Mesenchymal stem cell (in vitro differentiated cells and primary cell): ENCODE measurements at regions not wholly inside any gene's neighbourhood (a gene's known extent, or its start where the extent isn't known, plus 50 kb on each side); places are given as distances from the start of the nearest gene placed in this dataset.

ENCODE experiments used
- DNase-seq: peaks from one replicate; pipeline ENCODE4 v3.0.0-alpha.2; 2013
- H2AFZ ChIP-seq: one replicate; pipeline ENCODE4 v1.6.1; 2013; ENCODE audit warnings: low read depth, mild to moderate bottlenecking, control low read depth, inconsistent platforms, low read length, moderate library complexity
- H2AK5ac ChIP-seq: 2 replicates; pipeline ENCODE4 v1.6.1; 2013; ENCODE audit warnings: low read length, moderate library complexity, mild to moderate bottlenecking, inconsistent platforms; ENCODE audit not compliant: severe bottlenecking
- H2BK120ac ChIP-seq: one replicate; pipeline ENCODE4 v1.6.1; 2013; ENCODE audit warnings: low read depth, mild to moderate bottlenecking, inconsistent platforms, low read length, moderate library complexity
- H2BK12ac ChIP-seq, 2 experiments: one replicate each; pipeline ENCODE4 v1.6.1; 2013; ENCODE audit warnings: inconsistent platforms in 2 of 2, low read length in 2 of 2, mild to moderate bottlenecking in 2 of 2, moderate library complexity in 2 of 2, control low read depth in 1 of 2
- H2BK15ac ChIP-seq: one replicate; pipeline ENCODE4 v1.6.1; 2013; ENCODE audit warnings: mild to moderate bottlenecking, low read depth, inconsistent platforms; ENCODE audit not compliant: poor library complexity, severe bottlenecking
- H2BK5ac ChIP-seq: 2 replicates; pipeline ENCODE4 v1.6.1; 2013; ENCODE audit warnings: low read depth, mild to moderate bottlenecking, low read length, control low read depth, inconsistent platforms; ENCODE audit not compliant: poor library complexity, severe bottlenecking
- H3K14ac ChIP-seq, 2 experiments: one replicate each; pipeline ENCODE4 v1.6.1; 2013; ENCODE audit warnings: inconsistent platforms in 2 of 2, low read length in 2 of 2, control low read depth in 1 of 2, mild to moderate bottlenecking in 1 of 2, moderate library complexity in 1 of 2
- H3K18ac ChIP-seq, 2 experiments: one replicate each; pipeline ENCODE4 v1.6.1; 2013; ENCODE audit warnings: inconsistent platforms in 2 of 2, low read length in 2 of 2, control low read depth in 1 of 2, low read depth in 1 of 2, mild to moderate bottlenecking in 1 of 2
- H3K23ac ChIP-seq, 2 experiments: one replicate each; pipeline ENCODE4 v1.6.1; 2013; ENCODE audit warnings: inconsistent platforms in 2 of 2, low read length in 2 of 2, mild to moderate bottlenecking in 2 of 2, moderate library complexity in 2 of 2, control low read depth in 1 of 2
- H3K27ac ChIP-seq: 2 replicates; pipeline ENCODE4 v1.5.1; 2013; ENCODE audit warnings: mild to moderate bottlenecking, moderate library complexity, low read length, control low read depth, inconsistent platforms; ENCODE audit not compliant: poor library complexity, severe bottlenecking
- H3K27me3 ChIP-seq, 2 experiments: 2 replicates each; pipeline versions ENCODE4 v1.6.1 to v1.7.0; 2013; ENCODE audit warnings: low read length in 2 of 2, mild to moderate bottlenecking in 2 of 2, moderate library complexity in 2 of 2, control low read depth in 1 of 2, inconsistent platforms in 1 of 2; ENCODE audit not compliant: control insufficient read depth in 1 of 2, insufficient read depth in 1 of 2
- H3K36me3 ChIP-seq, 2 experiments: 2 replicates each; pipeline versions ENCODE4 v1.6.1 to v1.7.0; 2013; ENCODE audit warnings: low read length in 2 of 2, control low read depth in 1 of 2, inconsistent platforms in 1 of 2, low read depth in 1 of 2, mild to moderate bottlenecking in 1 of 2; ENCODE audit not compliant: insufficient read depth in 2 of 2, control insufficient read depth in 1 of 2
- H3K4ac ChIP-seq, 2 experiments: one replicate each; pipeline ENCODE4 v1.6.1; 2013; ENCODE audit warnings: inconsistent platforms in 2 of 2, low read length in 2 of 2, mild to moderate bottlenecking in 2 of 2, moderate library complexity in 2 of 2, control low read depth in 1 of 2, low read depth in 1 of 2
- H3K4me1 ChIP-seq: 2 replicates; pipeline ENCODE4 v1.6.1; 2013; ENCODE audit warnings: low read depth, low read length, control low read depth; ENCODE audit not compliant: control insufficient read depth, insufficient read depth
- H3K4me2 ChIP-seq: 2 replicates; pipeline ENCODE4 v1.6.1; 2013; ENCODE audit warnings: low read length, mild to moderate bottlenecking, inconsistent platforms; ENCODE audit not compliant: poor library complexity, severe bottlenecking
- H3K4me3 ChIP-seq, 2 experiments: 2 replicates each; pipeline versions ENCODE4 v1.5.1 to v1.7.0; 2013; ENCODE audit warnings: low read length in 2 of 2, mild to moderate bottlenecking in 2 of 2, control low read depth in 1 of 2, low read depth in 1 of 2; ENCODE audit not compliant: insufficient read depth in 1 of 2
- H3K79me1 ChIP-seq: replicated peaks from 2 replicates; pipeline ENCODE4 v1.6.1; 2013; ENCODE audit warnings: mild to moderate bottlenecking, control low read depth, low read length, inconsistent platforms; ENCODE audit not compliant: poor library complexity, severe bottlenecking
- H3K9ac ChIP-seq: 2 replicates; pipeline ENCODE4 v1.7.0; 2013; ENCODE audit warnings: mild to moderate bottlenecking, low read length, moderate library complexity
- H3K9me3 ChIP-seq: 2 replicates; pipeline ENCODE4 v1.7.0; 2013; ENCODE audit warnings: mild to moderate bottlenecking, low read length; ENCODE audit not compliant: control insufficient read depth
- H4K8ac ChIP-seq: one replicate; pipeline ENCODE4 v1.6.1; 2013; ENCODE audit warnings: inconsistent platforms, mild to moderate bottlenecking, low read length, moderate library complexity
- H4K91ac ChIP-seq: one replicate; pipeline ENCODE4 v1.6.1; 2013; ENCODE audit warnings: mild to moderate bottlenecking, low read length, inconsistent platforms
- WGBS: methylation state at CpG from one replicate; pipeline ENCODE4 v1.1.7; 2013; ENCODE audit warnings: mixed read lengths; 5-methylcytosine and 5-hydroxymethylcytosine counted together

DNA sequence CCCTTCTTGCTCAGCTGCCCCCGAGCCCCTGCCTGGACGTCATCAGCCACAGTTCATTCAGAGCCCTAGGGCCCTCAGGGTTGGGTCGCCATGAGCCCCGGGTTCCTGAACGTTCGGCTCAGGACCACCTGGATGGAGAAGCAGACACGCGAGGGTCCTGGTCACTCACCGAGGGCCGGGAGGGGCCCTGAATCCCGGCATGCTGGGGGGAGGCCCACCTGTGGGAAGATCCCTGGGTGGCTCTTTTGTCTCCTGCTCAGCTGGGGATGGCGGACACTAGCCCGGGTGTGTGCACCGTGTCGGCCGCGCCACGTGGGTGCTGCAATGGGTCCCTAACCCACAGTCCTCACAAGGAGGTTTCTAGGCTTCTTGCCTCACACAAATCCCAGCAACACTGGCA, 78.1 kb upstream of the TTC34 start:
- no peak overlapping the region for H2AFZ ChIP-seq
- no peak overlapping the region for H2BK12ac ChIP-seq
- H3K18ac ChIP-seq = no peak overlapping the region
- H3K4ac ChIP-seq = no peak overlapping the region
- H3K79me1 ChIP-seq = no peaks in the 10 kb centered on the region
- H3K27me3 ChIP-seq = peaks cover 0 to 28% of the 10 kb centered on the region in 2 experiments
- no peak overlapping the region for H3K4me3 ChIP-seq
- H2BK5ac ChIP-seq = no peak overlapping the region
- WGBS = 94% methylated on average over 18 of the region's 18 CpGs
- no peaks in the 10 kb centered on the region for H3K9me3 ChIP-seq
- no peak for DNase-seq
- no peak overlapping the region for H3K14ac ChIP-seq
- H4K8ac ChIP-seq = no peak overlapping the region
- no peak overlapping the region for H2BK120ac ChIP-seq
- H3K4me1 ChIP-seq = no peaks in the 10 kb centered on the region
- H2AK5ac ChIP-seq = no peak overlapping the region
- no peak overlapping the region for H3K23ac ChIP-seq
- no peak overlapping the region for H3K9ac ChIP-seq
- no peak overlapping the region for H3K27ac ChIP-seq
- H3K36me3 ChIP-seq = no peaks in the 10 kb centered on the region
- H2BK15ac ChIP-seq = no peak overlapping the region
- no peak overlapping the region for H4K91ac ChIP-seq
- no peak overlapping the region for H3K4me2 ChIP-seq

DNA sequence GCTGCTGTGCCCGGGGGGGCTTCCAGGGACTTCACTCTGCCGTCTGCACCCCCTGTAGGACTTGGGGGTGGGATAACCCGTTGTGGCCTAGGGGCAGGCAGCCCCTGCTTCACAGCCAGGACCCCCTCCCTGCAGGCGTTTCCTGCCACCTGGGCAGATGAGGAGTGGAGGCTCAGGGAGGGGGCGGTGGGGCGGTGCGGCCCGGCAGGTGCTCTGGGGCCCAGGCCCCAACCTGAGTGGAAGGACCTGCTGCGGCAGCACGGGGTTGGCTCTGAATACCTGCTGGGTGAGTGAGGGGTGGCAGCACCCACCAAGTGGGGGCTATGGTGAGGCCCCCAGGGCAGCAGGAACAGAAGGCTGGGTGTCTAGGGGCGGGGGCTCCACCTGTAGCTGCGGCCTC, 78.6 kb upstream of the TTC34 start:
- Histone ChIP-seq H3K4me1 (no peaks in the 10 kb centered on the region), H2BK120ac (no peak overlapping the region)

DNA sequence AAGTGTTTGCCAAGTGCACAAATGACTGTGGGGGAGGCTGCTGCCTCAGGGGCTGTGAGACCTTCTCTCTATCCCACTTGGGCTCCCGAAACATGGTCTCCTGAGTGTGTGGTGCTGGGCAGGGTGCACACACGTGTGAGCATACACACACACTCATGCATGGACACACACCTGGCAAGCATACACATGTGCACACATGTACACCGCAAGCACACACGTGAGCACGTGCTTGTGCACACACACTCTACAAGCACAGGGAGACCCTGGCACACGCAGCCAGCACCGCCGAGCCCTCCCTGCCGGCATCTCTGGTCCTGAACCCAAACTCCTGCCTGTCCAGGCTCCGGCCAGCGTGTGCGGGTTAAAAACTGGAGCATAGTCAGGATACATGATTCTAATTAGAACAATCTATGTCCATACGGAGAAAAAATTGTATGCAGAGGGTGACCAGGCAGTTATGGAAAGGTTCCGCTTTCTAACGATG, 79.4 kb upstream of the TTC34 start:
- Histone ChIP-seq H2BK12ac (no peak overlapping the region), H3K9ac (no peak overlapping the region), H2BK5ac (no peak overlapping the region), H2AFZ (no peak overlapping the region), H3K4ac (no peak overlapping the region), H3K27ac (no peak overlapping the region), H3K4me1 (no peaks in the 10 kb centered on the region), H4K91ac (peak overlapping the region; percentile 70), H3K9me3 (no peaks in the 10 kb centered on the region), H3K27me3 (peaks cover 0 to 16% of the 10 kb centered on the region in 2 experiments), H3K14ac (no peak overlapping the region), H2BK120ac (no peak overlapping the region), H2BK15ac (no peak overlapping the region), H3K18ac (no peak overlapping the region), H3K36me3 (no peaks in the 10 kb centered on the region), H3K4me2 (no peak overlapping the region), H2AK5ac (no peak overlapping the region), H4K8ac (no peak overlapping the region), H3K23ac (no peak overlapping the region), H3K4me3 (no peak overlapping the region), H3K79me1 (no peaks in the 10 kb centered on the region)
- no peak for DNase-seq
- WGBS = 88% methylated on average over 15 of the region's 15 CpGs

More for the DNA sequence above, 78.6 kb upstream of the TTC34 start:
- H3K9ac ChIP-seq = no peak overlapping the region
- H2BK12ac ChIP-seq = no peak overlapping the region
- 77% methylated on average over 12 of the region's 12 CpGs for WGBS
- no peak overlapping the region for H3K27ac ChIP-seq
- no peak overlapping the region for H3K4me2 ChIP-seq
- no peaks in the 10 kb centered on the region for H3K79me1 ChIP-seq
- no peak overlapping the region for H2AK5ac ChIP-seq
- H2BK5ac ChIP-seq = no peak overlapping the region
- H3K14ac ChIP-seq = no peak overlapping the region
- no peak overlapping the region for H2AFZ ChIP-seq
- no peak overlapping the region for H2BK15ac ChIP-seq
- H4K91ac ChIP-seq = no peak overlapping the region
- H3K36me3 ChIP-seq = no peaks in the 10 kb centered on the region
- no peak overlapping the region for H4K8ac ChIP-seq
- no peak for DNase-seq
- peaks cover 0 to 23% of the 10 kb centered on the region in 2 experiments for H3K27me3 ChIP-seq
- H3K18ac ChIP-seq = no peak overlapping the region
- no peaks in the 10 kb centered on the region for H3K9me3 ChIP-seq
- H3K23ac ChIP-seq = no peak overlapping the region
- no peak overlapping the region for H3K4ac ChIP-seq
- H3K4me3 ChIP-seq = no peak overlapping the region

DNA sequence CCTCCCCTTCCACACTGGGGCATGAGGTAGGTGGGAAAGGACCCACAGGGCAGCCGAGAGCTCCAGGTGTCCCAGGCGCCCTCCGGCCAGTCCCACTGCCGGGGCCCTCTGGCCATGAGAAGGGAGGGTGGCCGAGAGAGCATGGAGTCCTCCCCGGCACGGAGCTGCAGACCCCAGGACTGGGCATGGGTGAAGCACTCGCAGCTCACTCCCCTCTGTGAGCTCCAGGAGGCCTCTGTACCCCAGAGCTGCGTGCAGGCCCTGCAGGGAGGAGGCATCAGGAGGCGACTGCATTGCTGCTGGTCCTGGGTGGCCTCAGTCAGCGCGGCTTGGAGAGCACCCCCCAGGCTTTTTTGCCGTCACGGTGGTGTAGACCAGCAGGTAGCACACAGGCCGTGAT, 80.1 kb upstream of the TTC34 start:
- H4K8ac ChIP-seq = no peak overlapping the region
- H3K18ac ChIP-seq = no peak overlapping the region
- no peak overlapping the region for H3K4ac ChIP-seq
- H3K14ac ChIP-seq = no peak overlapping the region
- no peaks in the 10 kb centered on the region for H3K9me3 ChIP-seq
- 75% methylated on average over 15 of the region's 15 CpGs for WGBS
- H2BK15ac ChIP-seq = no peak overlapping the region
- no peak overlapping the region for H4K91ac ChIP-seq
- peaks cover 0 to 16% of the 10 kb centered on the region in 2 experiments for H3K27me3 ChIP-seq
- no peaks in the 10 kb centered on the region for H3K36me3 ChIP-seq
- no peak overlapping the region for H3K4me2 ChIP-seq
- H3K9ac ChIP-seq = no peak overlapping the region
- H3K27ac ChIP-seq = no peak overlapping the region
- DNase-seq = no peak
- H3K4me1 ChIP-seq = no peaks in the 10 kb centered on the region
- no peak overlapping the region for H2AK5ac ChIP-seq
- no peaks in the 10 kb centered on the region for H3K79me1 ChIP-seq
- H2BK12ac ChIP-seq = no peak overlapping the region
- no peak overlapping the region for H3K4me3 ChIP-seq
- no peak overlapping the region for H2AFZ ChIP-seq
- no peak overlapping the region for H2BK120ac ChIP-seq
- no peak overlapping the region for H2BK5ac ChIP-seq
- no peak overlapping the region for H3K23ac ChIP-seq
